Stimulated activated CD4-positive, alpha-beta T cell treated with anti-CD3 and anti-CD28 coated beads, Interleukin-1b, Interleukin-23, amount 100 ng/mL, for 1 hour (primary cell): ENCODE measurements at regions not wholly inside any gene's neighbourhood (a gene's known extent, or its start where the extent isn't known, plus 50 kb on each side); places are given as distances from the start of the nearest gene placed in this dataset.
"Not testable (repeated sequence)": the region's sequence is repeated elsewhere in the genome, so short reads cannot be mapped to it uniquely, and the experiment has no call there.

Experiments
- DNase-seq, 2 donors: peaks; one replicate each; pipeline ENCODE4 v3.0.0-alpha.2; 2020; ENCODE audit warnings: low read depth in 2 of 2

DNA sequence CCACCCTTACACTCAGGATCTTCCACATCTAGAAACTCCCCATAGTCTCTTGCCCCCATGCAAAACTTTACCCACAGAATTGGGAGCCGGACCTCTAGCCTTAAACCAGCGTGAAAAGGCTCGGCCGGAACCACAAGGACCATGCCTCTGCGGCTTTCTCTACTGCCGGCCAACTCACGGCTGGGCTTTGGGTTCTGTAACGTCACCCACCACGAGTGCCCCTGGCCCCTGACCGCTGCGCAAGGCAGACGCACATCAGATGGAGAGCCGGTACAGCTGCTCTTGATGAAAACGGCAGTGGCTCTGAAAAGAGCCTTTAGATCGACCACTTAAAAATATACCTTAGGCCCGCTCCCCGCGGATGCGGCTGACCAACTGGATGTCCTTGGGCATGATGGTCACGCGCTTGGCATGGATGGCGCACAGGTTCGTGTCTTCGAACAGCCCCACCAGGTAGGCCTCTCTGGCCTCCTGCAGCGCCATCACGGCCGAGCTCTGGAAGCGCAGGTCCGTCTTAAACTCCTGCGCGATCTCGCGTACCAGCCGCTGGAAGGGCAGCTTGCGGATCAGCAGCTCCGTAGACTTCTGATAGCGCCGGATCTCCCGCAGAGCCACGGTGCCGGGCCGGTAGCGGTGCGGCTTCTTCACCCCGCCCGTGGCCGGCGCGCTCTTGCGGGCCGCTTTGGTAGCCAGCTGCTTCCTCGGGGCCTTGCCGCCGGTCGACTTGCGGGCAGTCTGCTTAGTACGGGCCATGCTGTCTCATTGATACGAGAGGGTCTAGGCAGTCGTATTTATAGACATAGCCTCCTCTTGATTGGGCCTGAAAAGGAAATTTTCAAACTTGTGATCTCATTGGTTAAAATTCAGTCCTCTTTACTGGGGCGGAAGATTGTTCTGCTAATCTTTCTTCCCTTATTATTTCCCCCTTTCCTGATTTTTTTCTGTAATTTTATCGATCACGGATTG is 66.3 kb downstream of the FAM72C start:
- not testable (repeated sequence) for DNase-seq

DNA sequence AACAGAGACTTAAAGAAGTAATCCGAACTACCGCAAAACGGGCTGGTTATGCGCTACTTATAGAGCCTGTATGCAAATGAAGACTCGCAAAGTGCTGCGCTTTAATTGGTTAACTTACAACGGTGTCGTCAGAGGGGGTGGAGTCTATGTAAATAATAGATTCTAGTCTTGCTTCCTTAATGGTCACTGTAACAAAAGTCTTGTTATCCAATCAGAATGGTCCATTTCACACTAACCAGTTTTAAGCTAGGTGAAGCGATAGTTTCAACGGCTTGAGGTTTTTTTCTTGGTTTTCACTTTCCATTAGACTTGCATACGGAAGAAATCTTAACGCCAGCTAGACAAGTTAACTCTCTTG is 67.2 kb downstream of the FAM72C start:
- not testable (repeated sequence) for DNase-seq

DNA sequence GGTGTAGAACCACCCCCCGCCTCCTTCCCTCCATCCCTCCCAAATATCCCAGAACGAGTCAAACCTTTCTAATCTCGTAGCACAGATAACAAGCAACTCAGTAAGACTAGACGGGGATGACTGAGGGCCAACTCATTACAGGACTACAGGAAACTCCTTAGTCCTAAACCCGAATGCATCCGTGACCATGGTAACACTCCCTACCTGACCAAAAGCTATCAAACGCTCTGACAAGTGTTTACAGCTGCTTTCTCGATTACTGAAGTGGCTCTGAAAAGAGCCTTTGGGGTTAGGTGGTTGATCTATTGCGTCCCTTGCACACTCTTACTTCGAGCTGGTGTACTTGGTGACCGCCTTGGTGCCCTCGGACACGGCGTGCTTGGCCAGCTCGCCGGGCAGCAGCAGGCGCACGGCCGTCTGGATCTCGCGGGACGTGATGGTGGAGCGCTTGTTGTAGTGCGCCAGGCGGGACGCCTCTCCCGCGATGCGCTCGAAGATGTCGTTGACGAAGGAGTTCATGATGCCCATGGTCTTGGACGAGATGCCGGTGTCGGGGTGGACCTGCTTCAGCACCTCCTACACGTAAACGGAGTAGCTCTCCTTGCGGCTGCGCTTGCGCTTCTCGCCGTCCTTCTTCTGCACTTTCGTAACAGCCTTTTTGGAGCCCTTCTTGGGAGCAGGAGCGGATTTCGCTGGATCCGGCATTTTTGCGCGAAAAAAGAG is 67.7 kb downstream of the FAM72C start:
- DNase-seq, result not testable (repeated sequence)

DNA sequence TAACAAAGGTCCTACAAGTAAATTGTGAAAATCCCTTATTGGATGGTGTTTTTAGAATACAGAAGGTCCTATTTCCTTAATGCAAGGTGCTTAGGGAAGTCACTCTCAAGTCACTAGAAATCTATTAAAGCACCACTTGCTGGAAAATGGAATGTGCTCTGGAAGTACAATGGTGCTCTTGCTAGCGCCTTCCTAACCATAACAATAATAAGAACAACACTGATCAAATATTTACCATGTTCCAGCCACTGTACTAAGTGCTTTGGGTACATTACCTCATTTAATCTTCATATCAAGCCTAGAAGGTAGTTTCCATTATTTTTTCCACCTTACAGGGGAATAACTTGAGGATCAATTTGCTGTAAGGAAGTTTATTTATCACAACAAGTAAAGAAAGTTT is 75.4 kb downstream of the FAM72C start:
- not testable (repeated sequence) for DNase-seq

DNA sequence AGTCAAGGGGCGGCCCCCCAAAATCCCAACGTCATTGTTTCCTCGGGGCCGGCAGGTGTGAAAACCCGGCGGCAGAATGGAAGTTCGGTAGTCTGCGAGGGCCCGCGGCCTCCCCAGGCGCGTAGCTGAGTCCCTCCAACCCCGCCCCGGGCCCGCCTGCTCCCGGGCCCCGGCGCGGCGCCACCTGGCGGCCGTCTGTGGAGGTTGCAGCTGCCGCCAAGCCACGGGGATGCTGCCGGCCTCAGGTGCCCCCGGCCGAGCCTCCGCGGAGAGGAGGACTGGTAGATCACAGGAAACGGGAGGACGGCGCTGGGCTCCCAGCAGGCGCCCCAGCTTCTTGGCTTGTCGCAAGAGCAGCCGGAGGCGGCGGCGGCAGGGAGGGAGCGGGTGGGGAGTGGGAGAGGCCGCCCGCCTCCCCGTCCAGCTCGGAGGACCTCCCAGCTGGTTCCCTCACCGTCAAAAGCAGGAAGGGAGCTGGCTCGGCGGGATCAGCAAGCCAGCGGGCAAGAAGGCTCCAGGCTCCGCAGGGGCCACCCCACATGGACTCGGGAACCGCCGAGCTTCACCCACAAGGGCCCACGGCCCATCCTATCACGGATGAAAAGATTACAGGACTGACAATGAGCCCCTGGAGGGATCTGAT is 86.7 kb downstream of the FAM72C start:
- peak; percentile 33 to 42 for DNase-seq

DNA sequence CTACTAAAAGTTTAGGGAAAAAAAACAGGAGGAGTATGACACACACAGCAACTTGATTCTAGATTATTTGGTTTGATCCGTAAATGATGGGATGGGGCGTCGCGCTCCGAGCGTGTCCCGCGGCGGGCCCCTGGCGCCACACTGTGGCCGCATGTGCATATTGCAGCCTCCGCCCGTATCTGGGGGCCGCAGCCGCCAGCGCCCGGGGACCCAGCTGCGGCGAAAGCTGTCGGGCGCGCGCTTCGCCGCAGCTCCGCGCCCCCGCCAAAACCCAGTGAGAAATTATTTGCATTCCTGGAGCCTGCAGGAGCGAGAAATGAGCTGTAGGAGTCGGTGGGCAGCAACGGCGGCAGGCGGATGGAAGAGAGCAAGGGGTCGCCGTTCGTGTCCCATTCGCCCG is 87.3 kb downstream of the FAM72C start:
- peak in 1 of 2 donors; percentile 29 for DNase-seq

DNA sequence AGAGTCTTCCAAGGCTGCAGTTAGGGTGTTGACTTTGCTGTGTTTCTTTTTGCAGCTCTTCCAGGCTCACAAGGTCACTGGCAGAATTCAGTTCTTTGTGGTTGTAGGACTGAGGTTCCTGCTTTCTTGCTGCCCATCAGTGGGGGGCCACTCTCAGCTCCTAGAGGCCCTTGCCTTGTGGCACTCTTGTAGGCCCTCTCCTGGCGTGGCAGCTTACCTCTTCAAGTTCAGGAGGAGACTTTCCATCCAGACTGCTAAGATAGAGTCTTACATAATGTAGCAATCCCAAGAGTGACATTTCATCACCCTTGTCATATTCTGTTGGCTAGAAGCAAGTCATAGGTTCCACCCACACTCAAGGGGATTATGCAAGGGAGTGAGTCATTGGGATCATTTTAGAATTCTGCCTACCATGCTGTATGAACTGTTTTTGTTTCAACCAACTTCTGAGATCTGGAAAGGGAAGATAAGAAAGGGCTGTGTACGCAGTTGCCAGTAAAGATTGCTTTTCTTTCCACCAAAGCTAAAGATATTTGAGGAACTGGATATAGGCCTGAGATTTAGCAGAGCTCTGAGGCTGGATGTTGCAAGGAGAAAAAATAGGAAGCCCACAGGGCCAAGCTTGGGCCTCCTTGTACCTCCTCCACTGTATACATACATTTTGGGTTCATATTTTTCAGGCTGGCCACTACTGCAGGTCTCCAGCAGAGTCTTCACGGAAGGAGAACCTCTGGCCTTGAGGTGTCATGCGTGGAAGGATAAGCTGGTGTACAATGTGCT is 91.8 kb downstream of the FAM72C start:
- not testable (repeated sequence) for DNase-seq

DNA sequence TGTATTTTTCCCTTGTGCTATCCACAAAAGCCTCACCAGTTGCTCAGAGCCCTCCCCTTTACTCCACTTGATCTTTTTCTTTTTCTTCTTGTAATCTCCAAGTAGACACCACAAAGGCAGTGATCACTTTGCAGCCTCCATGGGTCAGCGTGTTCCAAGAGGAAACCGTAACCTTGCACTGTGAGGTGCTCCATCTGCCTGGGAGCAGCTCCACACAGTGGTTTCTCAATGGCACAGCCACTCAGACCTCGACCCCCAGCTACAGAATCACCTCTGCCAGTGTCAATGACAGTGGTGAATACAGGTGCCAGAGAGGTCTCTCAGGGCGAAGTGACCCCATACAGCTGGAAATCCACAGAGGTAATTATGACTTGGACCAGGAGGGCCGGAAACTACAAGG is 95.8 kb downstream of the FAM72C start:
- not testable (repeated sequence) for DNase-seq

DNA sequence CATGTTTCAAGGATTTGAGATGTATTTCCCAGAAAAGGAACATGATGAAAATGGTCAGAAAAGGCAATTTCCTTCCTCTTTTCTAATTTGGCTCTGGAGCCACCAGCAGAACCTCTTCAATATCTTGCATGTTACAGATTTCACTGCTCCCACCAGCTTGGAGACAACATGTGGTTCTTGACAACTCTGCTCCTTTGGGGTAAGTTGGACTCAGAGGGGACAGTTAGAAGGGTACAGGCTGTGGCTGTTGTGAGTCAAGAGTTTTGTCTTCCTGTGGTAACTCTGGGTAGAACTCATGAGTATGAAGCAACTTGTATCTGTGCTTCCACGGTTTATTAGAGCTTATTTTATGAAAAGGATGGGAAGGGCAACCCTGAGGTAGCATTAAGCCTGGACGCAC is 97.2 kb downstream of the FAM72C start:
- DNase-seq, result not testable (repeated sequence)

DNA sequence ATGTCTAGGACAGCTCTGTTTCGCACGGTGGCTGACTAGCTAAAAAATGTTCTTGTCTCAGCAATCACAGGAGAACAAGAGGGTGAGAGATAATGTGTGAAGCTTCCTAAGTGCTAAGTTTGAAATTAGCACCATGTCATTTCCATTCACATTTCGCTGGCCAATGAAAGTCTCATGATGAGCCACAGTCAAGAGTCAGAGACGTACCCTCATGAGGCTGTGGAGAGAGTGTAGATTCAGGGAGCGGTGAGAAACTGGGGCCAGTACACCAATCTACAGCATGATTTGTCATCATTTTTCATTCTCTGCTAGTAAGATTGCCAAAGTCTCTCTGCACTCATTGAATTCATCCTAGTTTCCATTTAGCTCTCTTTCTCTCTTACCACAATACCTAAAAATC is 98.1 kb downstream of the FAM72C start:
- DNase-seq, result not testable (repeated sequence)

DNA sequence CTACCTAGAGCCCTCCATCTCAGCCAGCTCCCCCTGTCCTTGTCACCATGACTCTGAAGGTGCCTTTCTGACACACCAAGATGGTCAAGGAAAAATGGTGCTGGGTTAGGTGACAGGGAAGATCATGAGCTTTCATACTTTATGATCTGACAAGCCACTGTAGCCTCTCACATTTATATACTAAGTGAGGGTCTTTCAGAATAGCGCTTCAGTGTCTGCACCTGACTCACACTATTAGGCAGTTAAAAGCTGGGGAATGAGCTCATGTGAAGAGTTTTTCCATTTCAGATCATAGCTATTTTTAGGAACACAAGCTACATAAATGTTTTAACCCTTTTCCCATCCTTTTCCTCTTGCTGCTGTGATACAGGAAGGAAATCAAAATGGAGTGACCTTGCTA is 101.4 kb downstream of the FAM72C start:
- not testable (repeated sequence) for DNase-seq

DNA sequence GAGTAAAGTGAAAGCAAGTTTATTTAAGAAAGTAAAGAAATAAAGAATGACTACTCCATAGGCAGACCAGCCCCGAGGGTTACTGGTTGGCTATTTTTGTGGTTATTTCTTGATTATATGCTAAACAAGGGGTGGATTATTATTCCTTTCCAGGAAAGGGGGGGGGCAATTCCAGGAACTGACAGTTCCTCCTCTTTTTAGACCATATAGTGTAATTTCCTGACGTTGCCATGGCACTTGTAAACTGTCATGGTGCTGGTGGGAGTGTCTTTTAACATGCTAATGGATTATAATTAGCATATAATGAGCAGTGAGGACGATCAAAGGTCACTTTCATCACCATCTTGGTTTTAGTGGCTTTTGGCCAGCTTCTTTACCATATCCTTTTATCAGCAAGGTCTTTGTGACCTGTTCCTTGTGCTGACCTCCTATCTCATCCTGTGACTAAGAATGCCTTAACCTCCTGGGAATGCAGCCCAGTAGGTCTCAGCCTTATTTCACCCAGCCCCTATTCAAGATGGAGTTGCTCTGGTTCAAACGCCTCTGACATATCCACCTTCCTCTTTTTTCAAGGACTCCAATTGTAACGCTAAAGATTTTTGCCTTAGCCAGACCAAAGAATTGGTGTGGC is 104.1 kb downstream of the FAM72C start:
- DNase-seq, result not testable (repeated sequence)

DNA sequence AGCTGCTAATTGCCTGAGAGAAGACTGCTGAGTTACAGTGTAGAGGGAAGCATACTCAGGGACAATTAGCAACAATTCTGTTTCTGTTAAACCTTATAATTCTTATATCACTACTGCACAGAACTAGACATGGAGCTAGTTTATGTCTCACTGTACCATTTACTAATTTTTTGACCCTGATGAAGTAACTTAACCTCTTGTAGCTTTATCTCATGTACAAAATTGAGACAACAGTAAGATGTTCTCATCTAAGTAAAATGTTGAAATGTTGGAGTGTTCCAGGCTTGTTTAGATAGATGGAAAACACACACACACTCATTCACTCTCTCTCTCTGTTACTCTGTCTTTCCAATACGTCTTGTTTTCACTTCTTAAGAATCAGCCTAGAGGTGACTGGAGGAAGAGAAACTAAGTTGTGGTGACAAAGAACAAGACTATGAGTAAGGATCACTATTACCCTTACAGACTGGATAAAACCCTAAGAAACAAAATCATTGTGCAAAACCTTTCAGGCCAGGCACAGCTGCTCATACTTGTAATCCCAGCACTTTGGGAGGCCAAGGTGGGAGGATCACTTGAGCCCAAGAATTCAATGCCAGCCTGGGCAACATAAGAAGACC is 107.8 kb downstream of the FAM72C start:
- DNase-seq, result not testable (repeated sequence)

DNA sequence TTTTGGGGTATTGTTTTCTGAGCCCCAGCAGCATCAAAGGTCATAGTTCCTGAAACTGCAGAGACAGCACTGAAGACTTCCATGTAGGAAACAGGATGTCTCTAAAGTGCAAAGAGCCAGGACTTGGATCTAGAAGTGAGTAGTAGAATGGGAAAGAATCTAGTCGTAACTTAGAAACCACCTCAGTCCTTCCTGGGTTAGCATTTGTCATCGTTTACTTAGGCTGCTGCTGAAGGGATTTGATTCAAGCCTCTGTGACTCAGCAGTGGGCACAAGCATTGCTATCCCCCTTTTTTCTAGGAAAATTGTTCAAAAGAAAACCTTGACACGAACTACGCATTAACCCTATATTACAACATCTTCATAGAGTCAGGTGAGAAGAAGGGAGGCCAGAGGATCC is 109.1 kb downstream of the FAM72C start:
- not testable (repeated sequence) for DNase-seq

DNA sequence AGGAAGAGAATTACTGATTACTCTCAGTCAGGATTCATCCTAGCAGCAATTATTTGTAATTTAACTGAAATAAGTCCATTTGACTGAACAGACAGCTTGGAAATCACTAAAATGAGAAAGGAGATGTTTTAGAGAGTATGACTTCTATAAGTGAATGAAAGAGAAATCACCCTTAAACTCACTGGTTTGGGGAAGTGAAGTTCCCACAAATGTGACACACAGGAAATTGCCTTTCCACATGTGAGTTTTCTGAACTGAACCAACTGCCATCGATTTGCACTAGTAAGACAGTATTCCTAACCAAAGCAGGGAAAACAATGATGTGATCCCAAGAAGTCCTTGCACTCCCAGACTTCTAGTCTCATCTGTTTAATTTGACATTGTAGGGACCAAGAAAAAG is 110.5 kb downstream of the FAM72C start:
- not testable (repeated sequence) for DNase-seq

DNA sequence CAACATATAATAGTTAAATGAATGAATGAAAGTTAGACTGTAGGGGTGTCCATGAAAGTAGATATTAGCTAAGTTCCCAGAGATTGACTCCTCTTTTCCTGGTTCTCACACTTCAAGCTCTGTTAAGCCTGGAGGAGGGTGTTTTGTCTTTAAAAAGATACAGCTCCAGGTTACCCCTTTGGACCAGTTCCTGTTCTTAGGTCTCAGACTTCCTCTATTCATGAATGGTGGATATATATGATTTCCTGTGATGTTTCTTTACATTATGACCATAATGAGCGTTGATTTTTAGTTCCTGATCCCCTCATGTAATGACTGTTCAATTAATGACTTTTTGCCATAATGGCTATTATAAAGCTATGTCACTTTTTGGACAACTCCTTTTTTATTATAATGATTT is 115.9 kb downstream of the FAM72C start:
- DNase-seq, result not testable (repeated sequence)

DNA sequence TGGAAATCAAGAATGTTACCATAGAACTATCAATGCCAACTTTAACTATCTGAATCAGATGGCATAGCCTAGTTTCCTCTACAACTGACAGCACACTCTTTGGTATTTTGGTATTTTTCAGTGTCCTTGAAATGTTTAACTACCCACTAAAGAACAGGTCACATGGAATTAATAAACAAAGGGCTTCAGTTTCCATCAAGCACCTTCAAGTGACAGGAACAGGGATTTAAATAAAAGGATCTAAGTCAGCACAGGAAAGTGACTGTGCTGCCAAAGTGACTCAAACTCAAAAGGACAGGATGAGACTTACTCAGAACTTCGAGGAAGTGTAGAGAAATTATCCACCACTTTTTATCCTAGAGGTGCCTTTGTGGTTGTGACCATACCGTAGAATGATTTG is 117.7 kb downstream of the FAM72C start:
- DNase-seq, result not testable (repeated sequence)

DNA sequence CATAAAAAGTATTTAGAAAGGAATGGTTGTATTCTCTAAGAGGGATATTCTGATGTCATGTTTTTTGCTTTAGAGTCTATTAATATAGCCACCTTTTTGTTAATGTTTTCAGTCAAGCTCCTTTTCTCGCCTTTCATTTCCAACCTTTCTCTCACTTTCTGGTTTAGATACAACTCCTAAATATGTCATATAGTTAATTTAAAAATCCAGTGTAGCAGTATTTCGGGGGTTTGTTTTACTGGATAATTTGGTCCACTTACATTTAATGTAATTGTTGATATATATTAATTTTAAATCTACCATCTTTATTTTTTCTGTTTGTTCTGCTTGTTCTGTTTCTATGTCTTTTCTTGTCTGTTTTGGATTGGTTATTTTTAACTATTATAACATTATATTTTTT is 121.1 kb downstream of the FAM72C start:
- DNase-seq, result not testable (repeated sequence)

DNA sequence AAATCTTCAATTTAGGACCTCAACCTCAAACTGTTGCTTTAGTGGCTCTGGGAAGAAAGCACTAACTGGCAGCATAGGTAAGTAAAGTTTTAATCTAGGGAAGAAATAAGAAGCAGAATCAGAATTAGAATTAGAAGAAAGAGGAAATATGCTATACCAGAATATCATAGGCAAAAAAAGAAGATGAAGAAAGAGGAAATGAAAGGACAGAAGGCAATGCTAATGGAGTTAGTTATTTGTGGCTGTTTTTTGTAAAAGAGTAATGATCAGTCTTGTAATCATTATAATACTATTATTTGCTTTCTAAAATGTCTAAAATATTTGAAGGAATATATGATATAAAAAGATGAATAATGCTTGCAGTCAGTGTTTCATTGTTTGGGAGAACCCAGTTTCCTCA is 122.9 kb downstream of the FAM72C start:
- DNase-seq, result not testable (repeated sequence)

DNA sequence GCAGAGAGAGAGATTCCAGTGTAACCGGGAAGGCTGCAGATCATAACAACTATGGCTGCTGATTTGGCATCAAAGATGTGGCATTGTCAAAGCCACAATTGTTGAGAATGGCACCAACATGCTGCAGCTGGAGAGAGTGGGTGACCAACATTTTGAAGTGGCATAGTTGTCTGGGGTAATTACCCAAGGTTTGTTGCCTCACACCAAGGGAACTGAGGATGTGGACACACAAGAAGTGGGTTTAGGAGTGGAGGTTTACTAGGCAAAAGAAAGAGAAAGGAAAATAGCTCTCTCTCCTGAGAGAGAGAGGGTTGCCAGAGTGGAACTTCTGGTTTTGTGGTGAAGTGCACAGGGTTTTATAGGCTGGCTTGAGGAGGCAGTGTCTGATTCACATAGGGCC is 126.6 kb downstream of the FAM72C start:
- not testable (repeated sequence) for DNase-seq

DNA sequence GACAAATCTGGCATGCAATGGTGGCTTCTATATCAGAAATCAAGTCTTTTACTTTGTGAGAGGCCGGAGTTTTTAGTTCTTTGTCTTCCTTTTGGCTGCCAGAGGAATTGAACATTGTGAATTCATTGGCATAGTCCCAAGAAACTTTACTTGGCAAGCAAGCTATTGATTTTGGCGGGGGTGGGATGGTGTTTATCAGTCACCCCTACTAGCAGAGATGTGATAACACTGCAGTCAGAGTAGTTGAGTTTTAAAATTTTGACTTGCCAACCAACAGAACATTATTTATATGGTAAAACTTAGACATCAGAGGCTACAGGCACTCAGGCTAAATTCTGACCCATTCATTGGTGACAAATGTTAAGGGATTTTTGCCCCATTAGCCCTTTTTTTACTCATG is 129.7 kb downstream of the FAM72C start:
- not testable (repeated sequence) for DNase-seq
